H1 (cell line): ENCODE measurements at regions not wholly inside any gene's neighbourhood (a gene's known extent, or its start where the extent isn't known, plus 50 kb on each side); places are given as distances from the start of the nearest gene placed in this dataset.

Experiments
- CTCF ChIA-PET: fragments of 300-600 bp; sonication (Branson Sonifier 250); formaldehyde crosslinking; loops from one replicate; lab custom pipeline; 2021; ENCODE audit not compliant: partially characterized antibody; lab: Charles Lee
- POLR2A ChIA-PET: fragments of 300-600 bp; sonication (Branson Sonifier 250); formaldehyde crosslinking; loops from one replicate; lab custom pipeline; 2021; ENCODE audit warnings: inconsistent platforms; ENCODE audit not compliant: partially characterized antibody; lab: Charles Lee
- DNase-seq, 2 experiments: peaks; one replicate each; pipeline versions ENCODE4 v3.0.0 to v3.0.0-alpha.2; 2010 to 2022; ENCODE audit warnings: low spot score in 2 of 2, low read depth in 1 of 2, mixed read lengths in 1 of 2
- FAIRE-seq: peaks from 2 replicates; lab custom pipeline; 2011; peaks lifted over from hg19 to GRCh38; lab: Jason Lieb, UNC
- H2AFZ ChIP-seq: 2 replicates; pipeline ENCODE4 v1.8.1; 2012; ENCODE audit warnings: low read length, inconsistent platforms
- H2AK5ac ChIP-seq: 2 replicates; pipeline ENCODE4 v1.6.1; 2013; ENCODE audit warnings: low read depth, low read length
- H2BK120ac ChIP-seq: replicated peaks from 2 replicates; pipeline ENCODE3; 2013; ENCODE audit warnings: low read depth, low read length, inconsistent platforms
- H2BK12ac ChIP-seq: 2 replicates; pipeline ENCODE4 v1.6.1; 2013; ENCODE audit warnings: low read depth, low read length
- H2BK15ac ChIP-seq: 2 replicates; pipeline ENCODE4 v1.6.1; 2013; ENCODE audit warnings: low read length
- H2BK20ac ChIP-seq: 2 replicates; pipeline ENCODE4 v1.6.1; 2013; ENCODE audit warnings: low read length
- H2BK5ac ChIP-seq: 2 replicates; pipeline ENCODE4 v1.6.1; 2013; ENCODE audit warnings: low read depth, low read length
- H3K14ac ChIP-seq: 2 replicates; pipeline ENCODE4 v1.6.1; 2013; ENCODE audit warnings: inconsistent platforms; ENCODE audit not compliant: insufficient read length
- H3K18ac ChIP-seq: 2 replicates; pipeline ENCODE4 v1.6.1; 2013; ENCODE audit warnings: low read length; ENCODE audit errors: extremely low read depth
- H3K23ac ChIP-seq: 2 replicates; pipeline ENCODE4 v1.6.1; 2013; ENCODE audit warnings: inconsistent platforms; ENCODE audit not compliant: insufficient read length
- H3K23me2 ChIP-seq: 2 replicates; pipeline ENCODE4 v1.6.1; 2013; ENCODE audit warnings: low read depth, low read length
- H3K27ac ChIP-seq: 2 replicates; pipeline ENCODE4 v1.6.1; 2011; ENCODE audit warnings: low read depth, low read length, inconsistent platforms
- H3K27me3 ChIP-seq, 4 experiments: replicated peaks in 1 of 4; 1 replicate in 1 of 4; 2 replicates in 3 of 4; pipeline versions ENCODE4 v1.6.1 to v1.8.1; 2011 to 2013; ENCODE audit warnings: low read length in 3 of 4, mild to moderate bottlenecking in 3 of 4, inconsistent platforms in 2 of 4, mixed read lengths in 2 of 4, moderate library complexity in 1 of 4; ENCODE audit not compliant: control insufficient read depth in 3 of 4, insufficient read depth in 3 of 4; ENCODE audit errors: extremely low read depth in 1 of 4
- H3K36me3 ChIP-seq, 4 experiments: 2 replicates each; pipeline versions ENCODE4 v1.6.1 to v1.8.1; 2011 to 2013; ENCODE audit warnings: mild to moderate bottlenecking in 4 of 4, low read length in 3 of 4, moderate library complexity in 2 of 4, control low read depth in 1 of 4, inconsistent platforms in 1 of 4; ENCODE audit not compliant: insufficient read depth in 4 of 4, control insufficient read depth in 2 of 4
- H3K4ac ChIP-seq: replicated peaks from 2 replicates; pipeline ENCODE3; 2013; ENCODE audit warnings: low read length, low read depth, mixed read lengths, inconsistent platforms; ENCODE audit not compliant: insufficient read length
- H3K4me1 ChIP-seq, 4 experiments: replicated peaks in 1 of 4; 1 replicate in 1 of 4; 2 replicates in 3 of 4; pipeline versions ENCODE4 v1.6.1 to v1.8.1; 2011 to 2013; ENCODE audit warnings: low read length in 3 of 4, inconsistent platforms in 2 of 4, mixed read lengths in 1 of 4; ENCODE audit not compliant: insufficient read depth in 4 of 4, control insufficient read depth in 3 of 4
- H3K4me2 ChIP-seq, 2 experiments: 2 replicates each; pipeline versions ENCODE4 v1.6.1 to v1.8.1; 2011 to 2013; ENCODE audit warnings: low read depth in 2 of 2, low read length in 2 of 2, control low read depth in 1 of 2, inconsistent platforms in 1 of 2, mild to moderate bottlenecking in 1 of 2; ENCODE audit not compliant: insufficient read depth in 1 of 2
- H3K4me3 ChIP-seq, 4 experiments: fragments of 200-600, 300-600 bp in 1 of 4; sonication (generic), shearing (Covaris generic), sonication (Bioruptor Twin) in 1 of 4; 2 replicates each; pipeline versions ENCODE4 v1.5.1 to v1.8.1; 2011 to 2016; ENCODE audit warnings: low read length in 4 of 4, low read depth in 3 of 4, control low read depth in 2 of 4, inconsistent platforms in 2 of 4, mild to moderate bottlenecking in 2 of 4, mixed read lengths in 1 of 4, moderate library complexity in 1 of 4; ENCODE audit not compliant: insufficient read depth in 2 of 4; ENCODE audit errors: extremely low read depth in 1 of 4
- H3K56ac ChIP-seq: replicated peaks from 2 replicates; pipeline ENCODE3; 2013; ENCODE audit warnings: low read depth, mild to moderate bottlenecking, mixed read lengths, low read length, inconsistent platforms; ENCODE audit not compliant: insufficient read length
- H3K79me1 ChIP-seq: 2 replicates; pipeline ENCODE4 v1.6.1; 2013; ENCODE audit warnings: low read depth, low read length, control low read depth
- H3K79me2 ChIP-seq, 2 experiments: 2 replicates each; pipeline versions ENCODE4 v1.6.1 to v1.8.1; 2012 to 2013; ENCODE audit warnings: low read length in 2 of 2, mild to moderate bottlenecking in 2 of 2, inconsistent platforms in 1 of 2; ENCODE audit not compliant: insufficient read depth in 2 of 2, control insufficient read depth in 1 of 2
- H3K9ac ChIP-seq, 4 experiments: replicated peaks in 1 of 4; 1 replicate in 1 of 4; 2 replicates in 3 of 4; pipeline versions ENCODE4 v1.6.1 to v1.8.1; 2011 to 2013; ENCODE audit warnings: low read depth in 3 of 4, low read length in 3 of 4, control low read depth in 2 of 4, mild to moderate bottlenecking in 2 of 4, moderate library complexity in 2 of 4, inconsistent platforms in 1 of 4; ENCODE audit errors: extremely low read depth in 1 of 4
- H3K9me3 ChIP-seq, 2 experiments: 2 replicates each; pipeline versions ENCODE4 v1.6.1 to v1.8.1; 2012 to 2013; ENCODE audit warnings: mild to moderate bottlenecking in 2 of 2, moderate library complexity in 2 of 2, control low read depth in 1 of 2, inconsistent platforms in 1 of 2, low read depth in 1 of 2, low read length in 1 of 2, mixed read lengths in 1 of 2; ENCODE audit not compliant: insufficient read depth in 2 of 2
- H4K20me1 ChIP-seq, 2 experiments: replicated peaks in 1 of 2; 2 replicates each; pipeline versions ENCODE3 to v1.8.1; 2011 to 2013; ENCODE audit warnings: inconsistent platforms in 2 of 2, low read length in 2 of 2, mild to moderate bottlenecking in 1 of 2; ENCODE audit not compliant: insufficient read depth in 2 of 2, control insufficient read depth in 1 of 2
- H4K5ac ChIP-seq: 2 replicates; pipeline ENCODE4 v1.6.1; 2013; ENCODE audit warnings: low read length, low read depth, mixed read lengths, inconsistent platforms; ENCODE audit not compliant: insufficient read length
- H4K8ac ChIP-seq: 2 replicates; pipeline ENCODE4 v1.8.0; 2013; ENCODE audit warnings: mild to moderate bottlenecking, moderate library complexity, low read length, inconsistent platforms; ENCODE audit not compliant: insufficient read depth; ENCODE audit errors: extremely low read depth
- H4K91ac ChIP-seq: replicated peaks from 2 replicates; pipeline ENCODE3; 2013; ENCODE audit warnings: low read length, mixed read lengths, inconsistent platforms; ENCODE audit not compliant: insufficient read length
- EZH2 ChIP-seq: fragments of 200-600 bp; sonication (generic); IDR thresholded peaks from 2 replicates; pipeline ENCODE4 v1.7.1; 2012; ENCODE audit warnings: low read depth, mild to moderate bottlenecking, moderate library complexity, low read length, inconsistent platforms; ENCODE audit not compliant: severe bottlenecking
- GTF2F1 ChIP-seq: IDR thresholded peaks from 2 replicates; pipeline ENCODE4 v1.6.1; 2012; ENCODE audit warnings: low read depth, low read length, improper control_type of control experiment, borderline replicate concordance
- JUN ChIP-seq: IDR thresholded peaks from 2 replicates; pipeline ENCODE4 v1.6.1; 2011; ENCODE audit warnings: low read depth, mild to moderate bottlenecking, improper control_type of control experiment, low read length
- KDM5A ChIP-seq: fragments of 200-600 bp; IDR thresholded peaks from 2 replicates; pipeline ENCODE4 v1.7.1; 2012; ENCODE audit warnings: mild to moderate bottlenecking, low read length, inconsistent platforms, mixed read lengths
- RFX5 ChIP-seq: IDR thresholded peaks from 2 replicates; pipeline ENCODE4 v1.6.1; 2011; ENCODE audit warnings: low read depth, low read length, improper control_type of control experiment, borderline replicate concordance
- RNF2 ChIP-seq: fragments of 200-900, 300-1000 bp; sonication (generic); IDR thresholded peaks from 2 replicates; pipeline ENCODE4 v1.7.1; 2016; ENCODE audit warnings: borderline replicate concordance, low read depth, mild to moderate bottlenecking, antibody characterized with exemption, low read length; ENCODE audit not compliant: poor library complexity, severe bottlenecking; ENCODE audit errors: missing control alignments
- RXRA ChIP-seq: IDR thresholded peaks from 2 replicates; pipeline ENCODE4 v1.6.1; 2011; ENCODE audit warnings: low read depth, mild to moderate bottlenecking, low read length, moderate library complexity; ENCODE audit not compliant: insufficient read depth
- SP4 ChIP-seq: IDR thresholded peaks from 2 replicates; pipeline ENCODE4 v1.6.1; 2012; ENCODE audit warnings: low read length, inconsistent platforms
- WGBS, 2 experiments: shearing (Covaris generic) in 1 of 2; methylation state at CpG; one replicate each; pipeline versions ENCODE4 v1.1.6 to v1.1.7; 2013 to 2015; ENCODE audit warnings: low lambda C conversion rate in 2 of 2, mixed read lengths in 2 of 2, inconsistent platforms in 1 of 2, low coverage in 1 of 2, missing lambda C conversion rate in 1 of 2; ENCODE audit not compliant: insufficient replicate concordance in 2 of 2, insufficient coverage in 1 of 2, insufficient read length in 1 of 2; ENCODE audit errors: extremely low coverage in 1 of 2, missing lambda C conversion rate in 1 of 2; 5-methylcytosine and 5-hydroxymethylcytosine counted together
- TF ChIP-seq, protein P1 (sequence below): IDR thresholded peaks from 2 replicates; pipeline ENCODE4 v1.6.1; 2012; ENCODE audit warnings: inconsistent platforms
- TF ChIP-seq, protein P2 (sequence below): IDR thresholded peaks from 2 replicates; pipeline ENCODE4 v1.6.1; 2011; ENCODE audit warnings: low read length, improper control_type of control experiment

DNA sequence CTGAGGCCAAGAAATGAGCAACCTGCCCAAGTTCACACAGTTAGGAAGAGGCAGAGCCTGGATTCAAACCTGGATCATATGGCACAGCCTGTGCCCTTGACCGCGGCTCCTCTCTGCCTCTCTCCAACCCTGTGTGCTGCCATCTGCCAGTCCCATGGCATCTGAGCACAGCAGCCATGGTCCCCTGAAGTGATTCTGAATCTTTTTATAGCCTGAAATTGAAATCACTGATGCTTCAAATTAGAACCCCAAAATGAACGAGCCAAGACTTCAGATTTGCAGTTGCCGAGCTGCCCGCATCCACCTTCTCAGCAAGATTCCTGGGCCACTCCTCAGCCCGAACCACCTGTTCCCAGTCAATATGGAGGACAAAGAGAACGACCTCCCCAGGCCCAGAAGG, 252.7 kb downstream of the CTTN start:
- no peak overlapping the region for H2BK120ac ChIP-seq
- H3K18ac ChIP-seq = no peak overlapping the region
- H3K4me1 ChIP-seq = peaks cover 19 to 32% (median 22%) of the 10 kb centered on the region in 4 experiments
- H3K9me3 ChIP-seq = no peaks in the 10 kb centered on the region
- H3K4me2 ChIP-seq = no peak overlapping the region
- no peaks in the 10 kb centered on the region for H3K36me3 ChIP-seq
- ChIA-PET POLR2A (interaction anchor here (0.7 to 1.4 kb wide), 3 partner anchors 9 to 23 kb away, joined by 3 to 4 read pairs (median 3); no protein-coding TSS in a partner anchor), CTCF (interaction anchor here (1.3 to 2.5 kb wide), 2 partner anchors 8 to 12 kb away, joined by 3 to 9 read pairs; no protein-coding TSS in a partner anchor)
- H2BK15ac ChIP-seq = no peak overlapping the region
- no peak overlapping the region for H4K91ac ChIP-seq
- H3K23ac ChIP-seq = no peak overlapping the region
- H3K79me1 ChIP-seq = peaks cover 23% of the 10 kb centered on the region
- no peak overlapping the region for H3K56ac ChIP-seq
- 94% methylated on average over 7 of the region's 7 CpGs; no CpG with 5 or more reads in 1 of the 2 experiments for WGBS, 2 experiments
- DNase-seq = no peak
- H3K27me3 ChIP-seq = no peaks in the 10 kb centered on the region
- H2BK12ac ChIP-seq = no peak overlapping the region
- no peak overlapping the region for H3K9ac ChIP-seq
- H3K79me2 ChIP-seq = peaks cover 0 to 35% of the 10 kb centered on the region in 2 experiments; a peak in 2 of 4 replicates
- peaks cover 3% of the 10 kb centered on the region; the same call in 1 of the 2 replicates for H3K23me2 ChIP-seq
- no peak overlapping the region for H3K14ac ChIP-seq
- H3K4me3 ChIP-seq = no peak overlapping the region
- H2BK20ac ChIP-seq = no peak overlapping the region
- H2AFZ ChIP-seq = no peak overlapping the region
- no peak for FAIRE-seq
- no peak overlapping the region for H2BK5ac ChIP-seq
- no peak overlapping the region for H4K8ac ChIP-seq
- no peak overlapping the region for H3K4ac ChIP-seq
- H2AK5ac ChIP-seq = no peak overlapping the region
- H3K27ac ChIP-seq = no peak overlapping the region
- H4K20me1 ChIP-seq = peaks cover 3 to 15% of the 10 kb centered on the region in 2 experiments
- no peak overlapping the region for H4K5ac ChIP-seq
- no peak for TF ChIP-seq JUN
- no peak for TF ChIP-seq RNF2
- no peak for TF ChIP-seq GTF2F1
- no peak for TF ChIP-seq RFX5
- no peak for TF ChIP-seq RXRA
- TF ChIP-seq KDM5A = no peak
- TF ChIP-seq, protein P1, sequence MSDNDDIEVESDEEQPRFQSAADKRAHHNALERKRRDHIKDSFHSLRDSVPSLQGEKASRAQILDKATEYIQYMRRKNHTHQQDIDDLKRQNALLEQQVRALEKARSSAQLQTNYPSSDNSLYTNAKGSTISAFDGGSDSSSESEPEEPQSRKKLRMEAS = no peak
- TF ChIP-seq, protein P2, sequence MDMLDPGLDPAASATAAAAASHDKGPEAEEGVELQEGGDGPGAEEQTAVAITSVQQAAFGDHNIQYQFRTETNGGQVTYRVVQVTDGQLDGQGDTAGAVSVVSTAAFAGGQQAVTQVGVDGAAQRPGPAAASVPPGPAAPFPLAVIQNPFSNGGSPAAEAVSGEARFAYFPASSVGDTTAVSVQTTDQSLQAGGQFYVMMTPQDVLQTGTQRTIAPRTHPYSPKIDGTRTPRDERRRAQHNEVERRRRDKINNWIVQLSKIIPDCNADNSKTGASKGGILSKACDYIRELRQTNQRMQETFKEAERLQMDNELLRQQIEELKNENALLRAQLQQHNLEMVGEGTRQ = no peak
- TF ChIP-seq SP4 = no peak
- TF ChIP-seq EZH2 = no peak
